GM12878 (cell line): ENCODE measurements at regions not wholly inside any gene's neighbourhood (a gene's known extent, or its start where the extent isn't known, plus 50 kb on each side); places are given as distances from the start of the nearest gene placed in this dataset.

Experiments used
- ATAC-seq: fragments of 200-7000 bp; cut with Tn5 transposase; 3 replicates; pipeline ENCODE4 v1.9.1; 2020; ENCODE audit warnings: mild to moderate bottlenecking, moderate library complexity
- BruUV-seq: library from RNA; stranded (reverse); fragments of 400-500 nt; replicated peaks from 2 replicates; lab custom pipeline; 2021; lab: Mats Ljungman, UMichigan
- CTCF ChIA-PET: fragments of 300-600 bp; sonication (Branson Sonifier 250); formaldehyde crosslinking; extraction: SDS; loops from one replicate; lab custom pipeline; 2021; ENCODE audit warnings: inconsistent platforms; lab: Yijun Ruan, JAX
- POLR2A ChIA-PET: fragments of 350-600 bp; formaldehyde crosslinking; extraction: SDS; loops from one replicate; lab custom pipeline; 2021; ENCODE audit warnings: inconsistent platforms; lab: Charles Lee
- RAD21 ChIA-PET: fragments of 300-600 bp; sonication (Branson Sonifier 250); formaldehyde crosslinking; loops from one replicate; lab custom pipeline; 2023; ENCODE audit warnings: antibody characterized with exemption; ENCODE audit not compliant: unreplicated experiment; lab: Charles Lee
- SMC1A ChIA-PET: fragments of 300-600 bp; sonication (Branson Sonifier 250); formaldehyde crosslinking; loops from one replicate; lab custom pipeline; 2023; ENCODE audit not compliant: unreplicated experiment, uncharacterized antibody; lab: Charles Lee
- DNase-seq: peaks from one replicate; pipeline ENCODE4 v3.0.0-alpha.2; 2011; ENCODE audit warnings: low read depth, low spot score
- FAIRE-seq: peaks from 3 replicates; lab custom pipeline; 2011; peaks lifted over from hg19 to GRCh38; lab: Jason Lieb, UNC
- H2AFZ ChIP-seq: 2 replicates; pipeline ENCODE4 v1.6.0; 2011; ENCODE audit warnings: low read depth, low read length, control low read depth; ENCODE audit not compliant: control insufficient read depth
- H3K27ac ChIP-seq: 2 replicates; pipeline ENCODE4 v1.5.1; 2011; ENCODE audit warnings: control low read depth; ENCODE audit not compliant: control insufficient read depth, insufficient read depth
- H3K27me3 ChIP-seq, 2 experiments: replicated peaks in 1 of 2; 2 replicates each; pipeline versions ENCODE4 v1.6.0 to v1.6.1; 2011; ENCODE audit warnings: low read length in 1 of 2; ENCODE audit not compliant: control insufficient read depth in 2 of 2, insufficient read depth in 2 of 2
- H3K36me3 ChIP-seq, 2 experiments: 2 replicates each; pipeline ENCODE4 v1.5.1; 2011; ENCODE audit warnings: low read length in 1 of 2; ENCODE audit not compliant: control insufficient read depth in 2 of 2, insufficient read depth in 2 of 2
- H3K4me1 ChIP-seq: 2 replicates; pipeline ENCODE4 v1.6.1; 2011; ENCODE audit warnings: mild to moderate bottlenecking, low read length, moderate library complexity, mixed read lengths; ENCODE audit not compliant: control insufficient read depth, insufficient read depth
- H3K4me2 ChIP-seq: 2 replicates; pipeline ENCODE4 v1.6.0; 2011; ENCODE audit warnings: control low read depth; ENCODE audit not compliant: control insufficient read depth, insufficient read depth
- H3K4me3 ChIP-seq: fragments of 200-600 bp; sonication (generic); 2 replicates; pipeline ENCODE4 v1.5.1; 2016
- H3K79me2 ChIP-seq: 2 replicates; pipeline ENCODE4 v1.6.0; 2011; ENCODE audit warnings: low read length; ENCODE audit not compliant: control insufficient read depth, insufficient read depth
- H3K9ac ChIP-seq: 2 replicates; pipeline ENCODE4 v1.8.0; 2011; ENCODE audit warnings: low read length, control low read depth, mixed read lengths; ENCODE audit not compliant: control insufficient read depth, insufficient read depth
- H3K9me3 ChIP-seq: replicated peaks from 3 replicates; pipeline ENCODE4 v1.5.1; 2011; ENCODE audit warnings: mild to moderate bottlenecking, low read length; ENCODE audit not compliant: control insufficient read depth, insufficient read depth
- H4K20me1 ChIP-seq: 2 replicates; pipeline ENCODE4 v1.6.0; 2011; ENCODE audit not compliant: control insufficient read depth, insufficient read depth
- ASH2L ChIP-seq: fragments of 300-600, 200-600 bp; sonication (generic); IDR thresholded peaks from 2 replicates; pipeline ENCODE4 v1.6.1; 2017; ENCODE audit warnings: low read depth, mild to moderate bottlenecking, borderline replicate concordance
- ATF3 ChIP-seq: IDR thresholded peaks from 2 replicates; pipeline ENCODE4 v1.6.1; 2011; ENCODE audit warnings: low read depth, mild to moderate bottlenecking, low read length, moderate library complexity, borderline replicate concordance; ENCODE audit errors: extremely low read depth
- CBFB ChIP-seq: IDR thresholded peaks from 2 replicates; pipeline ENCODE4 v1.6.1; 2016; ENCODE audit warnings: antibody characterized with exemption, low read depth
- CHD4 ChIP-seq: fragments of 200-600 bp; sonication (generic); IDR thresholded peaks from 2 replicates; pipeline ENCODE4 v1.6.1; 2016; ENCODE audit warnings: mild to moderate bottlenecking
- ESRRA ChIP-seq: IDR thresholded peaks from 2 replicates; pipeline ENCODE4 v1.6.1; 2012; ENCODE audit warnings: mild to moderate bottlenecking, low read length, improper control_type of control experiment
- JUND ChIP-seq: IDR thresholded peaks from 2 replicates; pipeline ENCODE4 v1.6.1; 2012; ENCODE audit warnings: low read depth, mild to moderate bottlenecking, low read length, improper control_type of control experiment, moderate library complexity
- KDM1A ChIP-seq: fragments of 200-600 bp; sonication (generic); IDR thresholded peaks from 2 replicates; pipeline ENCODE4 v1.6.1; 2016; ENCODE audit warnings: borderline replicate concordance
- MTA3 ChIP-seq: IDR thresholded peaks from 2 replicates; pipeline ENCODE4 v1.6.1; 2012; ENCODE audit warnings: low read length, inconsistent platforms, borderline replicate concordance
- NKRF ChIP-seq: fragments of 450-650 bp; conservative IDR thresholded peaks from 2 replicates; pipeline ENCODE4 v1.6.1; 2017; ENCODE audit warnings: mild to moderate bottlenecking, moderate library complexity
- NRF1 ChIP-seq: conservative IDR thresholded peaks from 2 replicates; pipeline ENCODE4 v1.6.1; 2011; ENCODE audit warnings: mild to moderate bottlenecking, low read depth, low read length, improper control_type of control experiment
- POLR2AphosphoS5 ChIP-seq: IDR thresholded peaks from 2 replicates; pipeline ENCODE4 v1.6.1; 2011; ENCODE audit warnings: mild to moderate bottlenecking, low read length, inconsistent platforms
- RELA ChIP-seq: fragments of 450-650 bp; IDR thresholded peaks from 2 replicates; pipeline ENCODE4 v1.8.0; 2014; ENCODE audit warnings: borderline replicate concordance; ENCODE audit not compliant: partially characterized antibody
- SMARCA5 ChIP-seq: fragments of 450-650 bp; IDR thresholded peaks from 2 replicates; pipeline ENCODE4 v1.6.1; 2017; ENCODE audit warnings: mild to moderate bottlenecking
- ZNF687 ChIP-seq: fragments of 450-650 bp; IDR thresholded peaks from 2 replicates; pipeline ENCODE4 v1.6.1; 2017; ENCODE audit warnings: mild to moderate bottlenecking, moderate library complexity
- WGBS: methylation state at CpG from one replicate; pipeline ENCODE4 v1.1.6; 2016; ENCODE audit warnings: low lambda C conversion rate; ENCODE audit not compliant: insufficient replicate concordance, insufficient coverage; ENCODE audit errors: missing lambda C conversion rate; 5-methylcytosine and 5-hydroxymethylcytosine counted together
- in situ Hi-C: fragments of 300-500 bp; cut with MboI; formaldehyde crosslinking; loops from 9 replicates; pipeline ENCODE4 v1.14.3; 2018; ENCODE audit warnings: mixed read lengths
- intact Hi-C: fragments of 100-400 bp; cut with micrococcal nuclease; formaldehyde crosslinking; loops from one replicate; pipeline ENCODE4 v1.14.2; 2022; ENCODE audit not compliant: unreplicated experiment

GRCh38 chr13:34749046-34749445, 193.0 kb upstream of the NBEA start (continued):
- TF ChIP-seq NRF1 (no peak), KDM1A (no peak), ZNF687 (no peak), MTA3 (no peak)

GRCh38 chr13:34750078-34750931, 191.8 kb upstream of the NBEA start:
- WGBS = 14% methylated on average over 21 of the region's 21 CpGs
- Histone ChIP-seq H4K20me1 (no peaks in the 10 kb centered on the region), H3K9ac (no peak overlapping the region), H3K4me1 (no peaks in the 10 kb centered on the region), H3K79me2 (no peaks in the 10 kb centered on the region), H3K27me3 (no peaks in the 10 kb centered on the region), H2AFZ (no peak overlapping the region; the same call in 1 of the 2 replicates), H3K27ac (no peak overlapping the region), H3K4me2 (no peak overlapping the region; the same call in 1 of the 2 replicates), H3K4me3 (no peak overlapping the region), H3K9me3 (no peaks in the 10 kb centered on the region; the same call in 2 of the 3 replicates), H3K36me3 (no peaks in the 10 kb centered on the region)
- FAIRE-seq (no peak), ATAC-seq (peak; percentile 77), DNase-seq (no peak)
- ChIA-PET POLR2A (interaction anchor here (0.6 kb wide), 1 partner anchor 1212 kb away, joined by 5 read pairs; no protein-coding TSS in a partner anchor), RAD21 (interaction anchor here (1.5 kb wide), 1 partner anchor 117 kb away, joined by 3 read pairs; no protein-coding TSS in a partner anchor), CTCF (no interaction called here), SMC1A (interaction anchor here (0.9 to 1.6 kb wide), 2 partner anchors 11 to 16 kb away, joined by 3 read pairs; no protein-coding TSS in a partner anchor)
- BruUV-seq = no TSS peak
- TF ChIP-seq JUND = no peak
- TF ChIP-seq NKRF = no peak
- TF ChIP-seq POLR2AphosphoS5 = no peak
- TF ChIP-seq ASH2L = no peak
- TF ChIP-seq ESRRA = no peak
- no peak for TF ChIP-seq ATF3
- TF ChIP-seq CBFB = no peak
- TF ChIP-seq RELA = no peak
- TF ChIP-seq SMARCA5 = no peak
- TF ChIP-seq CHD4 = no peak
- in situ Hi-C loops (no loop called here), intact Hi-C loops (no loop called here)
